IMR-90 (cell line): ENCODE measurements at regions not wholly inside any gene's neighbourhood (a gene's known extent, or its start where the extent isn't known, plus 50 kb on each side); places are given as distances from the start of the nearest gene placed in this dataset.

Source experiments
- CEBPB ChIP-seq: IDR thresholded peaks from 2 replicates; pipeline ENCODE4 v1.6.1; 2012; ENCODE audit warnings: low read depth, low read length, improper control_type of control experiment
- CTCF ChIP-seq: conservative IDR thresholded peaks from 2 replicates; pipeline ENCODE4 v1.5.1; 2012; ENCODE audit warnings: mild to moderate bottlenecking, low read depth, low read length, improper control_type of control experiment
- MXI1 ChIP-seq: IDR thresholded peaks from 2 replicates; pipeline ENCODE4 v1.6.1; 2012; ENCODE audit warnings: low read depth, mild to moderate bottlenecking, low read length, moderate library complexity, borderline replicate concordance
- POLR2A ChIP-seq: IDR thresholded peaks from 2 replicates; pipeline ENCODE4 v1.6.1; 2012; ENCODE audit warnings: mild to moderate bottlenecking, low read depth, low read length
- RAD21 ChIP-seq: IDR thresholded peaks from 2 replicates; pipeline ENCODE4 v1.6.1; 2012; ENCODE audit warnings: low read length, improper control_type of control experiment
- RFX5 ChIP-seq: IDR thresholded peaks from 2 replicates; pipeline ENCODE4 v1.8.0; 2012; ENCODE audit warnings: low read depth, mild to moderate bottlenecking, low read length, moderate library complexity
- USF2 ChIP-seq: fragments of 150-350 bp; IDR thresholded peaks from 2 replicates; pipeline ENCODE4 v1.6.1; 2017; ENCODE audit warnings: mild to moderate bottlenecking, antibody characterized with exemption, low read length, low read depth
- TF ChIP-seq, protein P1 (sequence below): fragments of 150-350 bp; IDR thresholded peaks from 2 replicates; pipeline ENCODE4 v1.6.1; 2016; ENCODE audit warnings: low read depth, mild to moderate bottlenecking, low read length, moderate library complexity, borderline replicate concordance

- TF ChIP-seq RFX5 (no peak), CTCF (no peak), RAD21 (no peak), POLR2A (no peak), CEBPB (no peak), USF2 (no peak), MXI1 (no peak)
- TF ChIP-seq, protein P1, sequence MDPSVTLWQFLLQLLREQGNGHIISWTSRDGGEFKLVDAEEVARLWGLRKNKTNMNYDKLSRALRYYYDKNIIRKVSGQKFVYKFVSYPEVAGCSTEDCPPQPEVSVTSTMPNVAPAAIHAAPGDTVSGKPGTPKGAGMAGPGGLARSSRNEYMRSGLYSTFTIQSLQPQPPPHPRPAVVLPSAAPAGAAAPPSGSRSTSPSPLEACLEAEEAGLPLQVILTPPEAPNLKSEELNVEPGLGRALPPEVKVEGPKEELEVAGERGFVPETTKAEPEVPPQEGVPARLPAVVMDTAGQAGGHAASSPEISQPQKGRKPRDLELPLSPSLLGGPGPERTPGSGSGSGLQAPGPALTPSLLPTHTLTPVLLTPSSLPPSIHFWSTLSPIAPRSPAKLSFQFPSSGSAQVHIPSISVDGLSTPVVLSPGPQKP: no peak
Observed at GRCh38 chr4:173461170-173461569, 62.3 kb upstream of the SCRG1 start.
